GM12891 (cell line): ENCODE measurements at regions not wholly inside any gene's neighbourhood (a gene's known extent, or its start where the extent isn't known, plus 50 kb on each side); places are given as distances from the start of the nearest gene placed in this dataset.
"Not testable (repeated sequence)": the region's sequence is repeated elsewhere in the genome, so short reads cannot be mapped to it uniquely, and the experiment has no call there.

ENCODE experiments used
- DNase-seq: peaks from one replicate; pipeline ENCODE4 v3.0.0; 2011; ENCODE audit warnings: low spot score; ENCODE audit not compliant: insufficient read length
- FAIRE-seq: peaks from 2 replicates; lab custom pipeline; 2011; peaks lifted over from hg19 to GRCh38; lab: Jason Lieb, UNC
- PAX5 ChIP-seq: IDR thresholded peaks from 2 replicates; pipeline ENCODE4 v1.6.1; 2011; ENCODE audit warnings: low read length, moderate library complexity, mild to moderate bottlenecking; ENCODE audit not compliant: insufficient read depth, severe bottlenecking
- POLR2A ChIP-seq: IDR thresholded peaks from 2 replicates; pipeline ENCODE4 v1.6.1; 2011; ENCODE audit warnings: low read depth, low read length, control low read depth
- POLR2AphosphoS5 ChIP-seq: IDR thresholded peaks from 2 replicates; pipeline ENCODE4 v1.6.1; 2011; ENCODE audit warnings: low read depth, low read length, control low read depth
- POU2F2 ChIP-seq: IDR thresholded peaks from 2 replicates; pipeline ENCODE4 v1.6.1; 2011; ENCODE audit warnings: low read depth, mild to moderate bottlenecking, control low read depth, low read length, moderate library complexity
- SPI1 ChIP-seq: IDR thresholded peaks from 2 replicates; pipeline ENCODE4 v1.6.1; 2011; ENCODE audit warnings: low read depth, low read length, control low read depth
- TAF1 ChIP-seq: IDR thresholded peaks from 2 replicates; pipeline ENCODE4 v1.6.1; 2011; ENCODE audit warnings: low read depth, low read length, control low read depth

GRCh38 chr22:44621401-44622146 lies 80.4 kb upstream of the PRR5 start:
- DNase-seq, result no peak
- no peak for FAIRE-seq
- TF ChIP-seq POLR2AphosphoS5, result no peak
- no peak for TF ChIP-seq POU2F2
- no peak for TF ChIP-seq PAX5
- TF ChIP-seq POLR2A, result no peak
- no peak for TF ChIP-seq TAF1
- no peak for TF ChIP-seq SPI1

GRCh38 chr22:44620841-44621257 lies 81.2 kb upstream of the PRR5 start:
- no peak for FAIRE-seq
- TF ChIP-seq SPI1, result no peak
- no peak for TF ChIP-seq PAX5
- no peak for DNase-seq

GRCh38 chr22:44620129-44620840 lies 81.7 kb upstream of the PRR5 start:
- TF ChIP-seq POU2F2 (no peak), PAX5 (no peak), POLR2A (no peak), TAF1 (no peak), SPI1 (no peak), POLR2AphosphoS5 (no peak)
- no peak for FAIRE-seq
- DNase-seq, result no peak

GRCh38 chr22:44619560-44620128 lies 82.4 kb upstream of the PRR5 start:
- peak; percentile 86 for FAIRE-seq
- not testable (repeated sequence) for DNase-seq

GRCh38 chr22:44618910-44619309 lies 83.1 kb upstream of the PRR5 start:
- FAIRE-seq, result peak; percentile 79
- DNase-seq, result not testable (repeated sequence)

GRCh38 chr22:44618400-44618799 lies 83.6 kb upstream of the PRR5 start:
- no peak for DNase-seq
- no peak for FAIRE-seq
- TF ChIP-seq POLR2A, result no peak
- no peak for TF ChIP-seq PAX5
- no peak for TF ChIP-seq POU2F2
- no peak for TF ChIP-seq POLR2AphosphoS5
- no peak for TF ChIP-seq SPI1
- TF ChIP-seq TAF1, result no peak

GRCh38 chr22:44617828-44618227 lies 84.2 kb upstream of the PRR5 start:
- DNase-seq (no peak), FAIRE-seq (no peak)
- no peak for TF ChIP-seq POU2F2
- no peak for TF ChIP-seq TAF1
- no peak for TF ChIP-seq POLR2A
- TF ChIP-seq SPI1, result no peak
- TF ChIP-seq PAX5, result no peak
- no peak for TF ChIP-seq POLR2AphosphoS5

GRCh38 chr22:44616882-44617655 lies 84.9 kb upstream of the PRR5 start:
- FAIRE-seq, result peak; percentile 90
- TF ChIP-seq POLR2A (no peak), SPI1 (no peak)
- no peak for DNase-seq

GRCh38 chr22:44616461-44616860 lies 85.5 kb upstream of the PRR5 start:
- no peak for FAIRE-seq
- TF ChIP-seq POLR2A, result no peak
- no peak for TF ChIP-seq POU2F2
- no peak for TF ChIP-seq TAF1
- no peak for TF ChIP-seq POLR2AphosphoS5
- no peak for TF ChIP-seq PAX5
- no peak for TF ChIP-seq SPI1
- no peak for DNase-seq

GRCh38 chr22:44615602-44616180 lies 86.3 kb upstream of the PRR5 start:
- DNase-seq, result no peak
- TF ChIP-seq POLR2A (no peak), SPI1 (no peak), PAX5 (no peak), TAF1 (no peak), POLR2AphosphoS5 (no peak), POU2F2 (no peak)
- no peak for FAIRE-seq
